Fibroblast of villous mesenchyme (primary cell): ENCODE measurements at regions not wholly inside any gene's neighbourhood (a gene's known extent, or its start where the extent isn't known, plus 50 kb on each side); places are given as distances from the start of the nearest gene placed in this dataset.
"Not testable (repeated sequence)": the region's sequence is repeated elsewhere in the genome, so short reads cannot be mapped to it uniquely, and the experiment has no call there.

Experiments
- DNase-seq: peaks from one replicate; pipeline ENCODE4 v3.0.0-alpha.2; 2010; ENCODE audit warnings: low read depth
- H3K4me3 ChIP-seq: 2 replicates; pipeline ENCODE4 v1.5.1; 2011; ENCODE audit warnings: low read depth, mild to moderate bottlenecking, low read length
- CTCF ChIP-seq: IDR thresholded peaks from 2 replicates; pipeline ENCODE4 v1.5.1; 2012; ENCODE audit warnings: low read depth, mild to moderate bottlenecking, low read length; ENCODE audit not compliant: insufficient read depth

DNA sequence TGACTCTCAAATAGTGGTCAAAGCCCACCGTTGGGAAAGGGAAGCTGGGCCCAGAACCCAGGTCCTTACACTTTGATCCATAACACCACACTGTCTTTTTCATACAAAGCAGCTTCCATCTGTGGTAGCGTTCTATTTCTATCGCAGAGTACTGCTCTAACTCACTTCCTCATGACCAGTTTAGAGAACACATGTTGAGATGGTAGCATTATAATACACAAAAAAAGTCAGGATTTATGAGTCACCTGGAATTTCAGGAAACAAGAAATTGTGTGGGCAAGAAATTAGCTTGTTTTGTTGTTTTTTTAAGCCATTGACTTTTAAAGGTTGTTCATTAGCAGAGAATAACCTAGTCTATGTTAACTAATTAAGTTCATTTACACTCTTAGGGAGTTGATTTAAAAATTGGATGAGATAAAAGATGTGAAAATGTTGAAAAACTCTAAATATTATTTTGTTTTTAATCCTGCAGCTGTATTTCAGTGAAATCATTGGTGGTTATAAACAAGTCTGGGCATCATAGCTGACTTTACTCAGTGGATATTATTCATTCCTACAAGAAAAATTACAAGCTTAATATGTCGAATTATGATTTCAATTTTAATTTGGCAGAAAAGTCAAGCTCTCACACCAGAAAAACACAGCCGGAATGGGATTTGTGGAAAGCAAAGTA, 1011.1 kb upstream of the HS3ST1 start:
- no peak for DNase-seq
- TF ChIP-seq CTCF, result no peak
- no peak overlapping the region for H3K4me3 ChIP-seq

DNA sequence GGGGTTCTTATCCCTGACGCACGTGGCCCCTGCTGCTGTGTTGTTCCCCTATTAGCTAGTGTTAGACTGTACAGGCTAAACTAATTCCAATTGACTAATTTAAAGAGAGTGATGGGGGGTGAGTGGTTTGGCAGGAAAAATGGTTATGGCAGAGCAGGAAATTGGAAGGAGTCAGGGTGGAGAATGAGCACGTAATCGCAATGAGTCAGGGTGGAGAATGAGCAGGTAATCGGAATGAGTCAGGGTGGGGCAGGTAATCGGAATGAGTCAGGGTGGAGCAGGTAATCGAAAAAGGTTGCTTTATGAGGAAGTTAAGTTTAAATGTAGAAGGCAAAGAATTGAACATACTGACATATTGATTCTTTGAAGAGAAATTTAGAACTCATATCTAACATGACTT, 1002.6 kb upstream of the HS3ST1 start:
- not testable (repeated sequence) for DNase-seq, H3K4me3 ChIP-seq

DNA sequence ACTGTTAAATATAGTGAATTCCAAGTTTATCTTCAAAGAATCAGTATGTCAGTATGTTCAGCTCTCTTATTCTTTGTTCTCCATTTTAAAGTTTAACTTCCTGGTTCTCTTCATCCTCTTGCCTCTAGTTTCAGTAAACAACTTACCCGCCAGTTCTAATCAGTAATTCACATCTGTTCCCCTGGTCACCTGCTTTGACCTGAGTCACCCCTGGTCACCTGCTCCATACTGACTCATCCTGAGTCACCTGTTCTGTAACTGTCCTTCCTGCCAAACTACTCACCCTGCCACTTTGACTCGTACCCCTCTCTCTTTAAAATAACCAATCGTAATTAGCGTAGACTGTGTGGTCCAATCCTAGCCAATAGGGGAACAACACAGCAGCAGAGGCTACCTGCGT, 992.7 kb upstream of the HS3ST1 start:
- H3K4me3 ChIP-seq, result no peak overlapping the region
- TF ChIP-seq CTCF, result no peak
- no peak for DNase-seq

DNA sequence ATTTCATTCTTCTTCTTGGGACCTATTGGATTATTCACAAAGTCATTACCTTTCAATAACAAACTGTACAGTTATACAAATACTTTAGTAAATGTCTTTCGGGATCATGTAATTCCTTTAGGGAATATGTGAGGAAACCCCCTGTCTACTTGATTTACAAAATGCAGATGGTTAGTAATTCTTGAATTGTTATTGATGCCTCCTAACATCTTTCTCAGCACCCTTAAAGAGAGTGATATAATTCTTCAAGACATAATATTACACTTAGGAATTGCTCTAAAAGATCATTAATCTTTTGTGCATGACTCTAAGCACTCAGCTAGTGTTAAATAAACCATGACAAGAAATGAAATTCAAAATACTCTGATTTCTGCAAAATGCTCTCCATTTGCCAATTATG, 988.1 kb upstream of the HS3ST1 start:
- no peak for TF ChIP-seq CTCF
- H3K4me3 ChIP-seq, result no peak overlapping the region
- no peak for DNase-seq

DNA sequence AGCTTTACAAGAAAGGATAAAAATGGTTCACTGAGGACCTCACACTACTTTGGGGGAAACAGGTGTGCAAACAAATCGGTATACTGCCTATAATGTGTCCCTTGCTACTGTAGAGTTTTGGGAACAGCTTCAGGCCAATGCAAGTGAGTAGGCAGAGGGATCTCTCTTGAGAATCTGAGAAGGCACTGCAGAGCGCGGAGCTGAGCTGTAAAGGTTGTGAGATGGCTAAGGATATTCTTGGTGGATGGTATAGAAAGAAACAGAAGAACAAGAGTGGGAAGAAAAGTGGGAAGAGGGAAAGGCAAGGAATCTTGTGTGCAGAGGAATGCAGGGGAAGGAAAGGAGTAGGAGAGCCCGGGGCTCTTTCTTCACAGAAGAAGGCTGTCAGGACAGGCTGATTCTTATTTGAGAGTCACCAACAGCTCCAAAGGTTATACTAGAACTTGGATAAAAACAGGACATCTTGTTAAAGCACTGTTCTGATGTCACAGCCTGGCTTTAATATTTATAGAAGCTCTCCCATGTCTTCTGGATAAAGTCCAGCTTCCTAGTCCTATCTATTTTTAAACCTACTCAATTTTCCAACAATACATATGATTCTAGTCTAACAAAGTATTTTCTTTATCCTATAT, 985.6 kb upstream of the HS3ST1 start:
- DNase-seq, result no peak
- no peak overlapping the region for H3K4me3 ChIP-seq
- no peak for TF ChIP-seq CTCF

DNA sequence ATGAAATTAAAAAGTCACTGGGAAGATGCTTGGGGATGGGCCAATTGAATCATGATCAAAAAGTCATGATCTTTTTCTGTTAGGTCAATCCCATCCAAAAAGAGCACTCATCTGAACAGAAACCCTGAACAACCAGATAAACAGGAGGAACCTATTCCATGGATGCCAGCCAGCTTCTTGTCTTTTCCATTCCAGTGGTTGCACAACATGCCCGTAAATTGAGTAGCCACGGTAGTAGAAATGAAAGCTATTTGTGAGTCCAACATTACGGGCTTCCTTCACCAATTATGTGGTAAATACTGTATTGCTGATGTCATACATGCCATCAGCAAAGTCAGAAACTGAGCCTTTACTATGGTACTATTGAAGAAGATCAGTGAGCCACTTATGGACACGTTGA, 982.4 kb upstream of the HS3ST1 start:
- peak; percentile 12 for DNase-seq
- TF ChIP-seq CTCF, result no peak

DNA sequence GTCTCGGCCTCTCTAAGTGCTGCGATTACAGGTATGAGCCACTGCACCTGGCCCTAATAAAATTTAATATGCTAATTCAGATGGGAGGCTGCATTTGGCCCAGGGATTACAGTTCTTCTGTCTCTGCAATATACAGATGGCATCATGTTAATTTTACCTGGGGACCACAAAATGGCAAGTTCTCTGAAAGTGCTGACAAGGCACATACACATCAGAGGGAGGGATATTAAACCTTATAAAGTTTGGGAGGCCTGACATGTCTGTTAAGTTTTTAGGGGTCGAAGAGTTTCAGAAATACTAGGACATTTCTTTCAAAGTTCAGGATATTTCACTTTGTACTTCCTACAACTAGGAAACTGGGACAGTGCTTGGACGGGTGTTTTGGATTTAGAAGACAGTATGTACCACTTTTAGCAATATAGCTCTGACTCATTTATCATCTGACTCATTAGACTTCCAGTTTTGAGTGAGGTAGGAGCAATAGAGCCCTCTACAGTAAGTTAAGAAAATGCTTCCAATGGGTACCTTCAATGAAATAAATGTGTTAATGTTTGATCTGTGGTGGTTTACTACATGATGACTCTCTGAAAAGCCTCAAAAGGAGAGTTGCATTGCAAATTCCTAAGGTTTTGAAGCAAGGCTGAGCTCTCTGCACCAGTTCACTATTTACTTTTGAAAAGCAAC, 981.0 kb upstream of the HS3ST1 start:
- TF ChIP-seq CTCF, result no peak
- DNase-seq, result peak; percentile 15
- H3K4me3 ChIP-seq, result no peak overlapping the region

More for the DNA sequence above, 982.4 kb upstream of the HS3ST1 start:
- H3K4me3 ChIP-seq, result no peak overlapping the region
